H9 (cell line): ENCODE measurements at regions not wholly inside any gene's neighbourhood (a gene's known extent, or its start where the extent isn't known, plus 50 kb on each side); places are given as distances from the start of the nearest gene placed in this dataset.

Source experiments
- DNase-seq: peaks from one replicate; pipeline ENCODE4 v3.0.0-alpha.2; 2017
- H2AFZ ChIP-seq: one replicate; pipeline ENCODE4 v1.6.1; 2013; ENCODE audit warnings: mild to moderate bottlenecking, low read length, control low read depth, moderate library complexity
- H2AK5ac ChIP-seq: 2 replicates; pipeline ENCODE4 v1.6.1; 2013; ENCODE audit warnings: low read length, control low read depth, mixed read lengths; ENCODE audit not compliant: insufficient read length
- H2BK120ac ChIP-seq: one replicate; pipeline ENCODE4 v1.6.1; 2013; ENCODE audit warnings: low read depth, mild to moderate bottlenecking, low read length, control low read depth, inconsistent platforms; ENCODE audit not compliant: poor library complexity, severe bottlenecking
- H2BK12ac ChIP-seq: 2 replicates; pipeline ENCODE4 v1.6.1; 2013; ENCODE audit warnings: low read length, control low read depth, mixed read lengths, low read depth; ENCODE audit not compliant: insufficient read length
- H2BK15ac ChIP-seq: 2 replicates; pipeline ENCODE4 v1.6.1; 2013; ENCODE audit warnings: low read depth, low read length, control low read depth
- H2BK20ac ChIP-seq: one replicate; pipeline ENCODE4 v1.6.1; 2013; ENCODE audit warnings: low read depth, mild to moderate bottlenecking, low read length, control low read depth, inconsistent platforms; ENCODE audit not compliant: poor library complexity, severe bottlenecking
- H2BK5ac ChIP-seq: 2 replicates; pipeline ENCODE4 v1.6.1; 2013; ENCODE audit warnings: low read length, control low read depth, mixed read lengths; ENCODE audit not compliant: insufficient read length
- H3K14ac ChIP-seq: 2 replicates; pipeline ENCODE4 v1.6.1; 2013; ENCODE audit warnings: low read length, control low read depth; ENCODE audit not compliant: insufficient read depth
- H3K18ac ChIP-seq: 2 replicates; pipeline ENCODE4 v1.6.1; 2013; ENCODE audit warnings: low read depth, mild to moderate bottlenecking, mixed read lengths, low read length, control low read depth; ENCODE audit not compliant: insufficient read length
- H3K23ac ChIP-seq: 2 replicates; pipeline ENCODE4 v1.6.1; 2013; ENCODE audit warnings: low read length, control low read depth, mixed read lengths, low read depth; ENCODE audit not compliant: insufficient read length
- H3K23me2 ChIP-seq: 2 replicates; pipeline ENCODE4 v1.6.1; 2013; ENCODE audit warnings: low read depth, mild to moderate bottlenecking, mixed read lengths, low read length, control low read depth; ENCODE audit not compliant: insufficient read length, poor library complexity, severe bottlenecking
- H3K27ac ChIP-seq: 2 replicates; pipeline ENCODE4 v1.5.1; 2013; ENCODE audit warnings: low read length, control low read depth, mixed read lengths, low read depth; ENCODE audit not compliant: insufficient read length
- H3K27me3 ChIP-seq: 2 replicates; pipeline ENCODE4 v1.6.1; 2013; ENCODE audit warnings: low read length, control low read depth, inconsistent platforms; ENCODE audit not compliant: insufficient read depth
- H3K4ac ChIP-seq: 2 replicates; pipeline ENCODE4 v1.6.1; 2013; ENCODE audit warnings: low read depth, mild to moderate bottlenecking, control low read depth, inconsistent platforms, low read length, moderate library complexity
- H3K4me1 ChIP-seq: 2 replicates; pipeline ENCODE4 v1.6.1; 2013; ENCODE audit warnings: low read length, control low read depth, inconsistent platforms; ENCODE audit not compliant: insufficient read depth
- H3K4me2 ChIP-seq: 2 replicates; pipeline ENCODE4 v1.6.1; 2013; ENCODE audit warnings: low read length, control low read depth, mixed read lengths; ENCODE audit not compliant: insufficient read length, insufficient read depth
- H3K56ac ChIP-seq: 2 replicates; pipeline ENCODE4 v1.6.1; 2013; ENCODE audit warnings: low read depth, mild to moderate bottlenecking, mixed read lengths, low read length, control low read depth; ENCODE audit not compliant: insufficient read length
- H3K79me1 ChIP-seq: 2 replicates; pipeline ENCODE4 v1.6.1; 2013; ENCODE audit warnings: low read depth, mild to moderate bottlenecking, moderate library complexity, low read length, control low read depth, inconsistent platforms; ENCODE audit not compliant: insufficient read depth, poor library complexity, severe bottlenecking
- H3K79me2 ChIP-seq: 2 replicates; pipeline ENCODE4 v1.6.1; 2013; ENCODE audit warnings: low read length, control low read depth, inconsistent platforms; ENCODE audit not compliant: insufficient read depth
- H3K9ac ChIP-seq: 2 replicates; pipeline ENCODE4 v1.6.1; 2013; ENCODE audit warnings: low read length, control low read depth, mixed read lengths; ENCODE audit not compliant: insufficient read length; ENCODE audit errors: extremely low read depth
- H3K9me3 ChIP-seq: one replicate; pipeline ENCODE4 v1.6.1; 2013; ENCODE audit warnings: low read depth, low read length, inconsistent platforms; ENCODE audit not compliant: control insufficient read depth
- H3T11ph ChIP-seq: one replicate; pipeline ENCODE4 v1.6.1; 2013; ENCODE audit warnings: mild to moderate bottlenecking, low read length, control low read depth, inconsistent platforms
- H4K20me1 ChIP-seq: one replicate; pipeline ENCODE4 v1.6.1; 2013; ENCODE audit not compliant: control insufficient read depth, insufficient read length, insufficient read depth
- H4K5ac ChIP-seq: 2 replicates; pipeline ENCODE4 v1.6.1; 2013; ENCODE audit warnings: low read depth, mild to moderate bottlenecking, mixed read lengths, low read length, control low read depth; ENCODE audit not compliant: insufficient read length
- H4K8ac ChIP-seq: replicated peaks from 2 replicates; pipeline ENCODE4 v1.6.1; 2013; ENCODE audit warnings: low read length, control low read depth, mixed read lengths, low read depth; ENCODE audit not compliant: insufficient read length
- H4K91ac ChIP-seq: 2 replicates; pipeline ENCODE4 v1.6.1; 2013; ENCODE audit warnings: low read depth, mild to moderate bottlenecking, moderate library complexity, mixed read lengths, low read length, control low read depth; ENCODE audit not compliant: insufficient read length
- H3K27ac Mint-ChIP-seq, 3 experiments: 2 replicates in 2 of 3; 3 replicates in 1 of 3; pipeline ENCODE4 v1.8.0; 2020 to 2021; ENCODE audit warnings: mixed read lengths in 3 of 3, mild to moderate bottlenecking in 1 of 3, moderate library complexity in 1 of 3
- H3K27me3 Mint-ChIP-seq: 2 replicates; pipeline ENCODE4 v1.8.0; 2021; ENCODE audit warnings: low read depth, mild to moderate bottlenecking, moderate library complexity, mixed read lengths
- H3K36me3 Mint-ChIP-seq, 3 experiments: 2 replicates in 2 of 3; 3 replicates in 1 of 3; pipeline ENCODE4 v1.8.0; 2020 to 2021; ENCODE audit warnings: low read depth in 3 of 3, mixed read lengths in 3 of 3; ENCODE audit not compliant: insufficient read depth in 1 of 3
- H3K4me1 Mint-ChIP-seq, 2 experiments: 2 replicates each; pipeline ENCODE4 v1.8.0; 2020; ENCODE audit warnings: mixed read lengths in 2 of 2
- H3K4me3 Mint-ChIP-seq, 2 experiments: 2 replicates in 1 of 2; 3 replicates in 1 of 2; pipeline ENCODE4 v1.8.0; 2020 to 2021; ENCODE audit warnings: mild to moderate bottlenecking in 2 of 2, mixed read lengths in 2 of 2, moderate library complexity in 1 of 2
- H3K9me3 Mint-ChIP-seq, 2 experiments: 2 replicates in 1 of 2; 3 replicates in 1 of 2; pipeline ENCODE4 v1.8.0; 2020; ENCODE audit warnings: mild to moderate bottlenecking in 2 of 2, mixed read lengths in 2 of 2, moderate library complexity in 1 of 2
- CTCF ChIP-seq: fragments of 200-600 bp; sonication (generic); conservative IDR thresholded peaks from 3 replicates; pipeline ENCODE4 v1.8.0; 2021; ENCODE audit warnings: antibody characterized with exemption, mild to moderate bottlenecking
- WGBS: extraction: QIAGEN DNeasy Blood & Tissue Kit; methylation state at CpG from one replicate; pipeline ENCODE4 v1.1.7; 2013; ENCODE audit warnings: missing lambda C conversion rate, low lambda C conversion rate, mixed read lengths; ENCODE audit not compliant: insufficient read length; ENCODE audit errors: extremely low coverage; 5-methylcytosine and 5-hydroxymethylcytosine counted together

GRCh38 chr4:188412499-188412898, 273.3 kb downstream of the TRIML1 start:
- no peak overlapping the region for H3K4me3 Mint-ChIP-seq

More at GRCh38 chr4:188412499-188412898, 273.3 kb downstream of the TRIML1 start:
- H4K91ac ChIP-seq: no peak overlapping the region
- H3K56ac ChIP-seq: no peak overlapping the region
- H4K5ac ChIP-seq: no peak overlapping the region
- no peak overlapping the region for H3K23ac ChIP-seq
- H2BK15ac ChIP-seq: no peak overlapping the region
- no peak overlapping the region for H2BK5ac ChIP-seq
- no peak overlapping the region for H2BK20ac ChIP-seq
- H3K18ac ChIP-seq: no peak overlapping the region
- Mint-ChIP-seq H3K36me3 (no peaks in the 10 kb centered on the region), H3K4me1 (peaks cover 6 to 8% of the 10 kb centered on the region in 2 experiments), H3K27me3 (no peaks in the 10 kb centered on the region), H3K9me3 (no peaks in the 10 kb centered on the region), H3K27ac (no peak overlapping the region; a peak in 1 of 7 replicates)
- WGBS: no CpG with 5 or more reads among the region's 13 CpGs
- no peaks in the 10 kb centered on the region for H3K79me1 ChIP-seq
- H3K4me2 ChIP-seq: no peak overlapping the region
- no peak overlapping the region for H3T11ph ChIP-seq
- no peaks in the 10 kb centered on the region for H3K23me2 ChIP-seq
- no peaks in the 10 kb centered on the region for H3K79me2 ChIP-seq
- no peak overlapping the region for H4K8ac ChIP-seq
- no peak overlapping the region for H2BK12ac ChIP-seq
- H3K14ac ChIP-seq: no peak overlapping the region
- H3K9ac ChIP-seq: no peak overlapping the region
- DNase-seq: no peak
- H2AFZ ChIP-seq: no peak overlapping the region
- H3K27ac ChIP-seq: no peak overlapping the region
- H2AK5ac ChIP-seq: no peak overlapping the region
- no peaks in the 10 kb centered on the region for H4K20me1 ChIP-seq
- no peaks in the 10 kb centered on the region for H3K27me3 ChIP-seq
- no peaks in the 10 kb centered on the region for H3K9me3 ChIP-seq
- H3K4me1 ChIP-seq: no peaks in the 10 kb centered on the region
- no peak overlapping the region for H2BK120ac ChIP-seq
- H3K4ac ChIP-seq: no peak overlapping the region
- TF ChIP-seq CTCF: no peak
